RCC 7860 (cell line): ENCODE measurements at regions not wholly inside any gene's neighbourhood (a gene's known extent, or its start where the extent isn't known, plus 50 kb on each side); places are given as distances from the start of the nearest gene placed in this dataset.
"Not testable (repeated sequence)": the region's sequence is repeated elsewhere in the genome, so short reads cannot be mapped to it uniquely, and the experiment has no call there.

Experiments
- DNase-seq: peaks from one replicate; pipeline ENCODE4 v3.0.0-alpha.2; 2015; ENCODE audit warnings: low spot score
- FAIRE-seq: peaks from 2 replicates; lab custom pipeline; 2012; peaks lifted over from hg19 to GRCh38; lab: Jason Lieb, UNC

DNA sequence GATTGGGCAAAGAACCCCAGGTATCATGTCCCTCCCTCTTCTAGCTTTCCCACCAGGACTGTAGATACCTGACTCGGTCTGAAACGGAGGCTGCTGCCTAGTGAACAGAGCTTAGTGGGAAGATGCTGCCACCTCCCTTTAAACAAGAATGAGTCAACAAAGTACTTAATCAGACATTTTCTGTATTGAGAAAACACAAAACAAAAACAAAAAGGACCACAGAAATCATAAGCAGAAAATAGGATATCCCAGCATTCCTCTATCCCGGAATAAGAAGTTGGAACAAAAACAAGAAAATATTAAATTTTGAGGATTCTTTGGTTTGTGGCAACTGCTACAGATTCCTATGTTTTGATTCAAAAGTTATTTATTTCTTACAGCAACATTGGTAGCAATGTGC is 51.7 kb upstream of the COL8A1 start:
- FAIRE-seq (no peak), DNase-seq (no peak)

DNA sequence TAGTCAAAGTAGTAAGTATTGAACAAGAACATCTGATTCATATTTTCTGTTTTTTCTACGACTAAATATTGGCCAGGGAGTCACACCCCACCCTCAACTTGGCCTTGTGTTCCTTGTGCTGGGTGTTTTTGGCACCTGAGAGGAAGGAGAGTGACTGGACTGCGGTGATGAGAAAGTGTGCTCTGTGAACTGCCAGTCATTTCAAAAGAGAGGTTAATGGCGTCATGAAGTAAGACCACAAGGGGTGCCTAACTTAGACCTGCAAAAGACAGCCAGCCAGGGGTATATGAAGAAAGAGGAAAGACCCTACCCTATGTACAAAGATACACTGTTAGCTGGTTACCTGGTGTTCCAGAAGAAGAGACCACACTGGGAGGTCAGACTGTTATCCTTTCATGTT is 58.4 kb upstream of the COL8A1 start:
- FAIRE-seq (no peak), DNase-seq (no peak)

DNA sequence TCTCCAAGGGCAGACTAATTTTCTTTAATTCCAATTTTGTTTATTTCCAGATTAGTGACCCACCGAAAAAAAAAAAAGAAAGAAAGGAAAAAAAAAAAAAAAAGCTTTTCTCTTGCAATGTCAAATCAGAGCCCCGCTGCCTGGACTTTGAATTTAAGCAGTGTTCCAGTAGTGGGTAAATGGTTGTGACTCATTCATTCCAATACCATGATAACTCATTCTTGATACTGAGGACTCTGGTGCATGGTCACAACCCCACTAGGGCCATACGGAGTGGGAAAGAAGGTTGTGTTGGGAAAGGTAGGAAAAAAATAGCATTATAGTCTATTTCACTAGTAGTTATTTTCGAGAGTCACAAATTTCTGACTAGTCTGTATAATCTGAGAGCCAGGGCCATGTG is 59.1 kb upstream of the COL8A1 start:
- peak; percentile 93 for FAIRE-seq
- peak; percentile 71 for DNase-seq

- no peak for FAIRE-seq
- no peak for DNase-seq
Observed at GRCh38 chr3:99578339-99578970, 59.9 kb upstream of the COL8A1 start.

DNA sequence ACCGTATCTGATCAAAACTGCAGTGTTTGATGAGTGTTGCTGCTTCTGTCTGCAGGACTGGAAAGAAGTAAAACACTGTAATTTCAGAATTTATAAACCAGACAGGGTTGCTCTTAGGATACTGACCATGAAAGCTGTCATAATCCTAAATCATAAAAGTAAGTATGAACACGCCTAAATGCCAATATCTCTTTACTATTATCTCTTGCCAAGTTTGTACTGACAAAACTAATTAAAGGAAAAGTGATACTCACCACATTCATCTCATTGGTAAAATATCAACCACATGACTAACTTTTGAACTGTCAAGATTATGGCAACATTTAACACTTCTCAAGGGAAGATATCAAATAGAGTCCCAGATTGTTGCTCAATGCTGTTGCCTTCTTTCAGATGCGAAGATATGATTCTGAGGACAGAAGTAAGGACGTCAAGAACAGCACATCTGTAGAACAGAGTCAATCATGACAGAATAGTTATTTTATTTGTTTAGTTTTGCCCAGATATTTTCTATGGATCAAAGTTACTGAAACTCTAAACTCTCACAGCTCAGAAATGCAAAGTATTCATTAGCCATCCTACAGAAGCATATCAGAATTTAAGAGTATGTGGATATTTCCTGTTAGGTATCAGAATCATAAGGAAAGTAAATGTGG is 61.4 kb upstream of the COL8A1 start:
- DNase-seq, result no peak
- no peak for FAIRE-seq

- FAIRE-seq, result no peak
- no peak for DNase-seq
Observed at GRCh38 chr3:99575683-99576082, 62.7 kb upstream of the COL8A1 start.

DNA sequence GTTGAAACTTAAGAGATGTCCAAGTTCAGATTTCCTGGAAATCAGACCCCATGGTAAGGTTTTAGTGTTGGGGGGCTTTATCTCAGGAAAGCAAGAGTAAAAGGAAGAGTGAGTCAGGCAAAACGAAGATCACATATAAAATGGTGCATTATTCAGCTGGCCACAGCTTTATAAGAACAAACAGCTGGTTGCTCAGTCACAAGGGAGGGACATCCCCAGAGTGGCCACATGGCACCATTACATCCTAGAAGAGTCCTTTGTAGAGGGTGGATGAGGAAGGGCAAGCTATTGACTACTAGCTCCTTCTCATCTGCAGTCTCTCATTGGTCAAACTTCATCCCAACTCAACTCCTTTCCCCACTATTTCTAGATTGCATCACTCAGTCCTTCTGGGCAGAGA is 68.3 kb upstream of the COL8A1 start:
- DNase-seq, result no peak
- FAIRE-seq, result no peak

DNA sequence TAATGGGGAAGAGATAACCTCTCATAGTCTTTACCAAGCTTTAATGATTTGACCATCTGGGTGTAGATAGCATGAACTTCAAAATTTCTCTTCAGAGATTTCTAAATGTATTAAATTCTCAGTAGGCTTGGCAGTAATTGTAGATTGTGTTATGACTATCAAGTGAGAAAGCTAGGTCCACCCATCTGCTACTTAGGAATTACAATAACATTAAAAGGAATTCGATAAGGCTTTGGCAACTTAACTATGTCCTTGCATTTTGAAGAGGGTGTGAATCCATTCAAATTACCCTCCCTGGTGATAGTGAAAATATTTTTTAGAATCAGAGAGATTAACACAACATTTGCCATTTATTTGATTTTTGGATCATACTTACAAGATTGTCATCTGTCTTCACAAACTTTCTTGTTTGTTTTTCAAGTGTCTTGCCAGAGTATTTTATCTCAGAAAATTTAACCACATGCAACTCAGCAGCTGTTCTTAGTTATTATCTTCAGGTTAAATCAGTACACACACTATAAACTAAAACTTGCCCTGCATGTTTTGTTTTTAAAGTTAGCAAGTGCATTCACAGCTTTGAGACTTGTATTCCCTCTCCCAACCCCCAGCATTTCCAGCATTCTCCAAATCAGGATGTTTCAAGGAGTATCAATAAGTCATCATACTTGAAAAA is 69.6 kb upstream of the COL8A1 start:
- FAIRE-seq (no peak), DNase-seq (no peak)

GRCh38 chr3:99565331-99565730 is 73.1 kb upstream of the COL8A1 start:
- no peak for FAIRE-seq
- no peak for DNase-seq

- peak; percentile 54 for FAIRE-seq
- peak; percentile 67 for DNase-seq
Observed at GRCh38 chr3:99562990-99563607, 75.3 kb upstream of the COL8A1 start.

- no peak for DNase-seq
- no peak for FAIRE-seq
Observed at GRCh38 chr3:99562138-99562537, 76.3 kb upstream of the COL8A1 start.

DNA sequence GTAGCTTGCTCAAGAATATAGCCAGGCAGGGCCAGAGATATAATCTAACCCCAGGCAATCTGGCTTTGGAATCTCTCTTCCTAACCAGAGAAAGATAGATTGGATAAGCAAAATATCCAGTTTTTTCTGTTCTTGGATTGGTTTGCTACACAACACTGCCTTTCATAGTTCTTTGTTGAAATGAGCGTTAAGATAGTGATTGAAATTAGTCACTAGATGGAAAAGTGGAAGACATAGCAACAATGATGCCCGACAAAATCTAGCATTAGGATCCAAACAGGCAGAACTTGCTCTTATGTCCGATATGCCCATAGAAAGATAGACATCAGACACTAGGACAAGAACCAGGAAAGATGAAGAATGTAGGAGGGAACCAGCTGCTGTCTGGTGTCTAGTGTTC is 77.3 kb upstream of the COL8A1 start:
- DNase-seq, result no peak
- FAIRE-seq, result no peak

DNA sequence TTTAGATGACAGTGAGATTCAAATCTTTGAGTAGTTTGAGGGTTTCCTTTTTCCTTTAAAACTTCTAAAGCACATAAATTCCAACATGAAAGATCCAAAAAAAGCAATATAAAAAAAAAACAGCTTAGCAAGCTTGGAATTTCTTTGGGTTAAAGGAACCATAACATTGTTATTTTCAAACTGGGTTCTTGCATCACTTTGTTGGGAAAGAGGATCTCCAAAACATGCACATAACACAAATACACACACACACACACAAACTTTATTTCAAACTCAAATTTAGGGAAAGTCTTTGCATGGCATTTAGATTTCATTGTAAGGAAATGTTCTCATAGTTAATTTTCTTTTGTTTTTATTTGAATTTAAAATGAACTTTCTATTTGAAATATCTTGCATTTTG is 79.2 kb upstream of the COL8A1 start:
- peak; percentile 15 for FAIRE-seq
- no peak for DNase-seq

- not testable (repeated sequence) for FAIRE-seq, DNase-seq
Observed at GRCh38 chr3:99555885-99556284, 82.5 kb upstream of the COL8A1 start.

DNA sequence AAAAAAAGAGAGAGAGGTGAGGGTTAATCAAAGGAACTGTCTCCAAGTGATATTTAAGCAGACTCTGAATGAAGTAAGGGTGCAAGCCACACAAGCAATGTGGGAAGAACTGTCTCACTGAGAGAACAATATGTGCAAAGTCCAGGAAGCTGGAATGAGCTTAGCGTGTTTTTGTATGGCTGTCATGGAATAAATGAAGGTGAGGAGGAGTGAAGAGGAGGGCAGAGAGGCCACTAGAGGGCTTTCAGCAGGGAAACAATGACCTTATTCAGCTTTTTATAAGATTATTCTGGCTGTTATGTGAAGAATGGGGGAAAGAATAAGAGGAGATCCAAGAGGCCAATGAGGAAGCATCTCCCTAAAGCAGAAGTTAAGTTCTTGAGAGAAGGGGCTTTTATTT is 86.9 kb upstream of the COL8A1 start:
- FAIRE-seq (no peak), DNase-seq (no peak)

DNA sequence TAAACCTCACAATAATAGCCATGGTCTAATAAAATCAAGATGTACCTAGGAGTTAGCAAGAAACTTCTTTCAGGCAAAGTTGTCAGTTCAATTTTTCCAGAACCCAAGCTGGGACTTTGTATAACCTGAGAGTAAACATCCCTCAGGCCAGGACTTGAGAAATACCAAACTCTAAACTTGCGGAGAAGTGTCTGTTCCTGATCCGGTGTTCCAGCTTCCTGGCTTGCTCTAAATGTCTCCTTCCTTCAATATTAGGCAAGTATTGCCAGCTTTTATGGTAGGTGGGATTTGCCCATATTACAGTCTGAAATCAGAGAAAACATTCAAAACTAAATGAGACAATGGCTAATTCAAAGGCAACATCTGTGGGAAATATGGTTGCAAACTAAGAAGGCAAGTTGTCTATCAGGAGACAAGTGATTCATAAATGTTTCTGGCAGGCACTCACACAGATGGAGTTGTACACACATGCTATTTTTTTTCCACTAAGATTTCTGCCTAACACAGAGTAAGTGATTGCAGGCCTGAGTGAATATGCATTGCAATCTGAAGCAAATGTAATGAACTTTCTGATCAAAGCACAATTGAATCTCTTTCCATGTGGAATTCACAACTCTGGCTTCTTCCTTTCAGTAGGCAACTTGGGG is 88.3 kb upstream of the COL8A1 start:
- FAIRE-seq, result no peak
- no peak for DNase-seq

DNA sequence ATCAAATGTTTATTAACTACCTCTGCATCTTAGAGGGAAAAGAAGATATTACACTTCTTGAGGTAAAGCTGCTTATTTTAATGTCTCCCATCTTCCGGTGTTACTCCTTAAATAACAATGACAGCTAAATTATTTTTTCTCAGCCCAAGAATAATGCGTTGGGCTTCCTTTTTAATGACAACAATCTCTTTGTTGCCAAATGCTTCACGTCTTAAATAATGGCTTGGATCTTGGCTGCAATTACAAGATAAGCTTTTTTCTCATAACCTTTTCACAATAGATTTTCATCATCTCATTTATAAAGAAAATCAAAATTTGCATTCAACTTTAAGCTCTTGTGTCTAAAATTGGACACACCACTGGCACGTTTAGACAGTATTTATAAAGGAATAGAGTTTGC is 89.2 kb upstream of the COL8A1 start:
- DNase-seq, result no peak
- no peak for FAIRE-seq

DNA sequence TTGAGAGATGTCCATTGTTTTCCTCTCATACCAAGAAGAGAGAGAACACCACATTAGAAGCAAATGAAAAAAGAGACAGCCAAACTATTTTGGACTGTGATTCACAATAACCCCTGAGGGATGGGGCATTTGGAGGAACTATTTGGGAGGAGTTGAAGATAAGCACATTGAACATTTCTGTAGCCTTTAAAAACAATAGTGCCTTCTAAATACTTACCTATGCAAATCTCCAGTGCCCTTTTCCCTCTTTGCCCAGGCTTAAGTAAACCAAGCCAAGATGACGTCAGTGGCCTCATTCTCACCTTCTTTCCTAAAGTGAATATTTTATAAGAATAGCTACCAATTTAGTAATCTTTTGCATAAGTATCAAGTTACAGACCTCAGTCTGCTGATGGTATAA is 89.7 kb upstream of the COL8A1 start:
- DNase-seq, result no peak
- FAIRE-seq, result no peak

DNA sequence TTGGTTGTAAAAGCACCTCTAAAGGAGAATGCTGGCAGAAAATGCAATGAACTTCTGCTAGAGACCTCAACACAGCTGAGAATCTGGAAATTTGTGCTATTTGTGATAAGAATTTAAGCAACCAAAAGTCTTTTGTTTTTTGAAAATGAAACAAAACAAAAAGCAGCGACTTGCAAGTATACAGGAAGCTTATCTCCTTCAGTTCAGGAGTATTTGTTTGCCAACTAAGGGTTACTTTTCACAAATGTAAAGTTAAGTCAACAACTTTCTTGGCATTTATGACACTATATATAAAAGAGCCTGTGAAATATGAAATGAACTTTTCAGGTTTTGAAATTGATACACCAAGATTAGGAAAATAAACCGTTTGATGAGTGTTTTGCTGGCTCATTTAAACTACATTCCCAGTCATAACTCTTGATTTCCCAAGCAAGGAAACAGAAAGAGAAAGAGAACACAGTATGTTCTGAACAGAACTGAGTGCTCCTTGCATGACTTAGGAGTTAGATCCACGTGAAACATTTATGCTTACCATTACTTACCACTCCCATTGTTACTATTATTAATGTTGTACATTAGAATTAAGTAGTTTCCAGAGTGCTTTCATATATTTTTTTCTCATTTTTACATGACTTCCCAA is 92.3 kb upstream of the COL8A1 start:
- FAIRE-seq (no peak), DNase-seq (no peak)

DNA sequence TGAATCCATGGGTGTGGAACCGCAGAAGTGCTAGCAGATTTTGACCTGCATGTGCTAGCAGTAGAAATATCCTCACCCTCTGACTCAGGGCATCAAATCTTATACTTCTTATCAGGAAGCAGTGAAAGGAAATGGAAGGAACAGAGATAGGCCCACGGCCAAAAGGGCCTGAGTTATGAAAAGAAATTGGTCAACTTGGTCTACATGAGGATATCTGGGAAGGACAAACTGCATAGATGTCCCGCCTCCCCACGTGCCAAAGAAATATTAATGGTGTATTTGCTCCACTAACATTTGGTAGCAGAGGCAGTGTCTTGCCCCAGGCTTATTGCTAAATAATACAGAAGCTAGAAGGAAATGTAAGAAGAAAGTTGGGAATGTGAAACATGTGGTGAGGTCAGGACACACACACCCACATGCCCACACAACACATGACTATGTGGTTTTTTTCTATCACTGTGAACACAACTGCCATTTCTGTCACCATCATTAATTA is 93.6 kb upstream of the COL8A1 start:
- DNase-seq, result no peak
- FAIRE-seq, result no peak

DNA sequence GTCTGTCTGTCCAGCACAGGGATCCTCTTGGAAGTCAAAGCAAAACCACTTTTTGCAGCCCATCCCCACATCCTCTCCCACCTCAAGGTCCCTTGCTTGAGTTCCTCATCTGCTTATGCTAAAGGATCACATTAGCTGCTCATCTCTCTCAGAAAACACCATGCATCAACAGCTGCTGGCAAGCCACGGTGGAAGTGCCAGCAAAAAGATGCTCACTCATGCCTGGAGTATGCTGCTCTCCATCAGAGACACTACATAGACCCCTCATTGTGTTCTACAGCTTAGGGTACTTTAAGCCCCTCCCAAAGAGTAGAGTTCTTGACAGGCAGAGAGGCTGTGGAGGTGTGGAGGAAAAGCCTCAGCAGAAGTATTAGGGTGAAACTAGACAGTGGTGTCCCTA is 94.6 kb upstream of the COL8A1 start:
- DNase-seq (no peak), FAIRE-seq (no peak)
